Activated CD4-positive, alpha-beta T cell treated with anti-CD3 and anti-CD28 coated beads, Interleukin-2, amount 50 U/mL, for 24 hours (primary cell): ENCODE measurements at regions not wholly inside any gene's neighbourhood (a gene's known extent, or its start where the extent isn't known, plus 50 kb on each side); places are given as distances from the start of the nearest gene placed in this dataset.
"Not testable (repeated sequence)": the region's sequence is repeated elsewhere in the genome, so short reads cannot be mapped to it uniquely, and the experiment has no call there.

Source experiments
- DNase-seq, 2 donors: peaks; one replicate each; pipeline ENCODE4 v3.0.0-alpha.2; 2020; ENCODE audit warnings: low read depth in 1 of 2, low spot score in 1 of 2

- not testable (repeated sequence) for DNase-seq
Measured at GRCh38 chr16:58858577-58858976, 124.5 kb upstream of the GOT2 start.

GRCh38 chr16:58855291-58855863 is 121.3 kb upstream of the GOT2 start:
- no peak for DNase-seq

GRCh38 chr16:58853854-58854791 is 120.0 kb upstream of the GOT2 start:
- no peak for DNase-seq

GRCh38 chr16:58850678-58851020 is 116.5 kb upstream of the GOT2 start:
- DNase-seq, result no peak

- no peak for DNase-seq
Measured at GRCh38 chr16:58850019-58850677, 116.0 kb upstream of the GOT2 start.

GRCh38 chr16:58848662-58849002 is 114.5 kb upstream of the GOT2 start:
- no peak for DNase-seq

- no peak for DNase-seq
Measured at GRCh38 chr16:58847902-58848661, 114.0 kb upstream of the GOT2 start.

- DNase-seq, result not testable (repeated sequence)
Measured at GRCh38 chr16:58846226-58846625, 112.1 kb upstream of the GOT2 start.

- DNase-seq, result no peak
Measured at GRCh38 chr16:58843675-58844074, 109.6 kb upstream of the GOT2 start.

- DNase-seq, result no peak
Measured at GRCh38 chr16:58842746-58843145, 108.6 kb upstream of the GOT2 start.

GRCh38 chr16:58842156-58842555 is 108.0 kb upstream of the GOT2 start:
- no peak for DNase-seq

GRCh38 chr16:58837950-58838349 is 103.8 kb upstream of the GOT2 start:
- no peak for DNase-seq

GRCh38 chr16:58836427-58836826 is 102.3 kb upstream of the GOT2 start:
- DNase-seq, result no peak

- DNase-seq, result no peak
Measured at GRCh38 chr16:58832386-58832895, 98.3 kb upstream of the GOT2 start.

GRCh38 chr16:58831386-58831785 is 97.3 kb upstream of the GOT2 start:
- DNase-seq, result no peak

- DNase-seq, result no peak
Measured at GRCh38 chr16:58828901-58829545, 94.9 kb upstream of the GOT2 start.

- no peak for DNase-seq
Measured at GRCh38 chr16:58824201-58824600, 90.1 kb upstream of the GOT2 start.

- DNase-seq, result no peak
Measured at GRCh38 chr16:58821886-58822285, 87.8 kb upstream of the GOT2 start.

- DNase-seq, result no peak
Measured at GRCh38 chr16:58820411-58820810, 86.3 kb upstream of the GOT2 start.

- no peak for DNase-seq
Measured at GRCh38 chr16:58815181-58815888, 81.2 kb upstream of the GOT2 start.
